RWPE2 (cell line): ENCODE measurements at regions not wholly inside any gene's neighbourhood (a gene's known extent, or its start where the extent isn't known, plus 50 kb on each side); places are given as distances from the start of the nearest gene placed in this dataset.

ENCODE experiments used
- ATAC-seq: fragments of 200-7000 bp; cut with Tn5 transposase; 3 replicates; pipeline ENCODE4 v1.9.1; 2021; ENCODE audit warnings: low read depth
- DNase-seq: peaks from one replicate; pipeline ENCODE4 v3.0.0-alpha.2; 2020; ENCODE audit warnings: low spot score
- H3K27ac ChIP-seq: fragments of 450-650 bp; 2 replicates; pipeline ENCODE4 v1.5.1; 2017; ENCODE audit warnings: mild to moderate bottlenecking; ENCODE audit not compliant: poor library complexity, severe bottlenecking
- H3K27me3 ChIP-seq: fragments of 250-450 bp; sonication (Bioruptor Pico); 2 replicates; pipeline ENCODE4 v1.5.1; 2021; ENCODE audit warnings: mild to moderate bottlenecking, moderate library complexity; ENCODE audit not compliant: insufficient read depth, poor library complexity, severe bottlenecking
- H3K36me3 ChIP-seq: fragments of 250-450 bp; sonication (Bioruptor Pico); 2 replicates; pipeline ENCODE4 v1.5.1; 2020; ENCODE audit warnings: low read depth, mild to moderate bottlenecking, moderate library complexity
- H3K4me1 ChIP-seq: fragments of 250-450 bp; sonication (Bioruptor Pico); 2 replicates; pipeline ENCODE4 v1.5.1; 2021; ENCODE audit warnings: mild to moderate bottlenecking, moderate library complexity; ENCODE audit not compliant: insufficient read depth, poor library complexity, severe bottlenecking
- H3K4me3 ChIP-seq: fragments of 250-450 bp; sonication (Bioruptor Pico); 2 replicates; pipeline ENCODE4 v1.5.1; 2021; ENCODE audit warnings: mild to moderate bottlenecking, moderate library complexity; ENCODE audit not compliant: severe bottlenecking
- H3K9me3 ChIP-seq: fragments of 250-450 bp; sonication (Bioruptor Pico); 2 replicates; pipeline ENCODE4 v1.5.1; 2021; ENCODE audit warnings: mild to moderate bottlenecking, moderate library complexity; ENCODE audit not compliant: severe bottlenecking
- CTCF ChIP-seq: fragments of 450-650 bp; IDR thresholded peaks from one replicate; pipeline ENCODE4 v1.5.1; 2017; ENCODE audit warnings: mild to moderate bottlenecking, moderate library complexity; ENCODE audit not compliant: poor library complexity, severe bottlenecking

DNA sequence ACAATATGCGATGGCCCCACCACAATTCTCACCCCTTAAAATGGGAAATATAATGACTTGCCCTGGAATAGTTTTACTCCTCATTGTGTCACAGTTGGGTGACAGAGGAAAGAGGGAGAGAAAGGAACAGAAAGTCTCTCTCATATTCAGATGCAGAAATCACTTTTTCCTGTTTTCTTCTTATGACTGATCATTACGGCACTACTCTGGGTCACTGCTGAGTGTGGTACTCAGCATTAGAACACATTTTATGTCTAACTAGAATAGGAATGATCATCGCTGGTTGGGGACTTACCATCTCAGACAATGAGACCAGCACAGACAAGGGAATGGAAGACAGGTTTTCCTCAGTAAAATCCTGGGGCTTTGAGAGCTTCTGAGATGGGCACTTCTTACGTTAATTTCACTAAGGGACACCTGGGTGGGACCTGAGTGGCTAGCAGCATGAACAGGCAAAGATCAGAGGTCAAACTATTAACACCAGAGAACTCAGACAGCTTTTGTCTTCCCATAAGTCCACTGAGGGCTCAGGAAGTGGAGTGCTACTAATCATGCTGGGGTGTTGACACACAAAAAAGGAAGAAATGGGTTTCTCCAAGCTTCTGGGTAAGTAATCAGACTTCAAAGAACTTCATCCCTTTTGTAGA is 54.9 kb upstream of the ARHGAP18 start:
- DNase-seq = no peak
- Histone ChIP-seq H3K27ac (no peak overlapping the region), H3K4me3 (no peak overlapping the region), H3K4me1 (no peaks in the 10 kb centered on the region), H3K9me3 (no peaks in the 10 kb centered on the region), H3K27me3 (no peaks in the 10 kb centered on the region), H3K36me3 (no peaks in the 10 kb centered on the region)
- TF ChIP-seq CTCF = no peak
- no peak for ATAC-seq

- Histone ChIP-seq H3K27me3 (no peaks in the 10 kb centered on the region), H3K27ac (no peak overlapping the region), H3K9me3 (no peaks in the 10 kb centered on the region), H3K4me1 (no peaks in the 10 kb centered on the region), H3K4me3 (no peak overlapping the region), H3K36me3 (no peaks in the 10 kb centered on the region)
- no peak for DNase-seq
- ATAC-seq = no peak
- no peak for TF ChIP-seq CTCF
These were observed 50.0 kb upstream of the ARHGAP18 start for GRCh38 chr6:129759796-129760605.
